ENCODE measurements at regions not wholly inside any gene's neighbourhood (a gene's known extent, or its start where the extent isn't known, plus 50 kb on each side); places are given as distances from the start of the nearest gene placed in this dataset.

DNA sequence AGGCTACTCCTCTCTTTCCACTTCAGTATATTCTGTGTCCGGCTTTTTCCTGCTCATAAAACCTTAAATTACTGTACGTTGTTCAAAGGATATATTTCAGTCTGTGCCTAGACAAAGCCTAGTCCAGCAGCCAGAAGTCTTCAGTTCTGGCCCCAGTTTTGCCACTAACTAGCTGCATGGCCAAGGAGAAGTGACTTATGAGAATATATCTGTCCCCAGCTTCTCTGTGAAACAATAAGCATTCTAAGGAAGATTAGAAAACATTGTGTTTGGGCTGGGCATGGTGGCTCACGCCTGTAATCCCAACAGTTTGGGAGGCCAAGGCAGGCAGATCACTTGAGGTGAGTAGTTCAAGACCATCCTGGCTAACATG lies 105.0 kb upstream of the HDAC9 start:
- RAD21 ChIA-PET (ENCODE audit: low non-redundant PET in 1 of 2, low total read pairs in 2 of 2, uncharacterized antibody in 2 of 2, unreplicated experiment in 2 of 2), result no interaction called here
- no peak overlapping the region for H3K27ac ChIP-seq (ENCODE audit: low read depth, low read length)

More for the DNA sequence above, 105.0 kb upstream of the HDAC9 start:
- H3K4me3 ChIP-seq (replicated peaks in 1 of 2; ENCODE audit: low read depth in 1 of 2, low read length in 2 of 2), result no peak overlapping the region
- no peak overlapping the region for H3K4me2 ChIP-seq (ENCODE audit: low read length)
- H3K4me1 ChIP-seq (ENCODE audit: control insufficient read depth in 1 of 2, insufficient read depth in 2 of 2, low read length in 2 of 2), result no peaks in the 10 kb centered on the region
- no peak overlapping the region for H2AFZ ChIP-seq (ENCODE audit: low read depth, low read length, poor library complexity, severe bottlenecking)
- no peaks in the 10 kb centered on the region for H4K20me1 ChIP-seq (ENCODE audit: insufficient read depth)
- intact Hi-C loops (cut with micrococcal nuclease), result no loop called here
- no peaks in the 10 kb centered on the region for H3K27me3 ChIP-seq (ENCODE audit: insufficient read depth, low read length)
- H3K9me3 ChIP-seq (ENCODE audit: control insufficient read depth in 1 of 2, insufficient read depth in 1 of 2, low read depth in 1 of 2, low read length in 2 of 2), result no peaks in the 10 kb centered on the region
- ATAC-seq (no peak), DNase-seq (ENCODE audit: low read depth, low spot score) (no peak)
- POLR2A ChIA-PET, result no interaction called here
- TF ChIP-seq JUND (IDR thresholded peaks at IDR 0.05) (no peak), SP1 (IDR thresholded peaks at IDR 0.05; ENCODE audit: low read depth) (no peak), ZNF274 (IDR thresholded peaks at IDR 0.05; ENCODE audit: low read depth, low read length) (no peak), EZH2phosphoT487 (IDR thresholded peaks at IDR 0.05; ENCODE audit: borderline replicate concordance) (no peak), EZH2 (IDR thresholded peaks at IDR 0.05) (no peak), SRF (IDR thresholded peaks at IDR 0.05; ENCODE audit: low read depth) (no peak), RAD21 (IDR thresholded peaks at IDR 0.05; ENCODE audit: low read depth) (no peak), POLR2AphosphoS5 (IDR thresholded peaks at IDR 0.05; ENCODE audit: low read depth, low read length) (no peak)
- TF ChIP-seq, protein P1, sequence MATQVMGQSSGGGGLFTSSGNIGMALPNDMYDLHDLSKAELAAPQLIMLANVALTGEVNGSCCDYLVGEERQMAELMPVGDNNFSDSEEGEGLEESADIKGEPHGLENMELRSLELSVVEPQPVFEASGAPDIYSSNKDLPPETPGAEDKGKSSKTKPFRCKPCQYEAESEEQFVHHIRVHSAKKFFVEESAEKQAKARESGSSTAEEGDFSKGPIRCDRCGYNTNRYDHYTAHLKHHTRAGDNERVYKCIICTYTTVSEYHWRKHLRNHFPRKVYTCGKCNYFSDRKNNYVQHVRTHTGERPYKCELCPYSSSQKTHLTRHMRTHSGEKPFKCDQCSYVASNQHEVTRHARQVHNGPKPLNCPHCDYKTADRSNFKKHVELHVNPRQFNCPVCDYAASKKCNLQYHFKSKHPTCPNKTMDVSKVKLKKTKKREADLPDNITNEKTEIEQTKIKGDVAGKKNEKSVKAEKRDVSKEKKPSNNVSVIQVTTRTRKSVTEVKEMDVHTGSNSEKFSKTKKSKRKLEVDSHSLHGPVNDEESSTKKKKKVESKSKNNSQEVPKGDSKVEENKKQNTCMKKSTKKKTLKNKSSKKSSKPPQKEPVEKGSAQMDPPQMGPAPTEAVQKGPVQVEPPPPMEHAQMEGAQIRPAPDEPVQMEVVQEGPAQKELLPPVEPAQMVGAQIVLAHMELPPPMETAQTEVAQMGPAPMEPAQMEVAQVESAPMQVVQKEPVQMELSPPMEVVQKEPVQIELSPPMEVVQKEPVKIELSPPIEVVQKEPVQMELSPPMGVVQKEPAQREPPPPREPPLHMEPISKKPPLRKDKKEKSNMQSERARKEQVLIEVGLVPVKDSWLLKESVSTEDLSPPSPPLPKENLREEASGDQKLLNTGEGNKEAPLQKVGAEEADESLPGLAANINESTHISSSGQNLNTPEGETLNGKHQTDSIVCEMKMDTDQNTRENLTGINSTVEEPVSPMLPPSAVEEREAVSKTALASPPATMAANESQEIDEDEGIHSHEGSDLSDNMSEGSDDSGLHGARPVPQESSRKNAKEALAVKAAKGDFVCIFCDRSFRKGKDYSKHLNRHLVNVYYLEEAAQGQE (IDR thresholded peaks at IDR 0.05; ENCODE audit: low read depth), result no peak
- H3K79me2 ChIP-seq (ENCODE audit: insufficient read depth, low read length), result no peaks in the 10 kb centered on the region
- BruUV-seq (replicated peaks), result no TSS peak
- CTCF ChIA-PET, result no interaction called here
- H3K36me3 ChIP-seq (ENCODE audit: control insufficient read depth in 1 of 2, insufficient read depth in 2 of 2, low read length in 2 of 2), result no peaks in the 10 kb centered on the region
- H3K9ac ChIP-seq (ENCODE audit: low read length), result no peak overlapping the region
- H3K9me2 ChIP-seq (ENCODE audit: insufficient read depth), result no peaks in the 10 kb centered on the region
